Neural cell (in vitro differentiated cells): ENCODE measurements at regions not wholly inside any gene's neighbourhood (a gene's known extent, or its start where the extent isn't known, plus 50 kb on each side); places are given as distances from the start of the nearest gene placed in this dataset.

ENCODE experiments used
- CTCF ChIP-seq: fragments of 450-650 bp; IDR thresholded peaks from 2 replicates; pipeline ENCODE4 v1.5.1; 2014; ENCODE audit warnings: antibody characterized with exemption, mild to moderate bottlenecking, moderate library complexity; ENCODE audit not compliant: poor library complexity, severe bottlenecking
- EZH2 ChIP-seq: fragments of 200-600, 300-800 bp; shearing (Covaris generic), sonication (generic); IDR thresholded peaks from 2 replicates; pipeline ENCODE4 v1.6.1; 2014; ENCODE audit warnings: antibody characterized with exemption, low read length, borderline replicate concordance, mild to moderate bottlenecking; ENCODE audit not compliant: insufficient read depth, poor library complexity, severe bottlenecking
- POLR2AphosphoS5 ChIP-seq: IDR thresholded peaks from 2 replicates; pipeline ENCODE4 v1.6.1; 2012
- REST ChIP-seq: IDR thresholded peaks from 2 replicates; pipeline ENCODE4 v1.6.1; 2012; ENCODE audit warnings: borderline replicate concordance
- TAF1 ChIP-seq: IDR thresholded peaks from 2 replicates; pipeline ENCODE4 v1.6.1; 2012; ENCODE audit warnings: low read depth

- TF ChIP-seq TAF1 (no peak), CTCF (no peak), EZH2 (no peak), POLR2AphosphoS5 (no peak), REST (no peak)
Observed at GRCh38 chr15:37368961-37369360, 268.6 kb upstream of the MEIS2 start.
